ENCODE measurements at regions not wholly inside any gene's neighbourhood (a gene's known extent, or its start where the extent isn't known, plus 50 kb on each side); places are given as distances from the start of the nearest gene placed in this dataset.

- TF ChIP-seq POLR2AphosphoS5 (IDR thresholded peaks at IDR 0.05; ENCODE audit: low read depth, low read length) (no peak), POU2F2 (IDR thresholded peaks at IDR 0.05; ENCODE audit: low read depth, low read length) (no peak), TAF1 (IDR thresholded peaks at IDR 0.05; ENCODE audit: low read depth, low read length) (no peak), POLR2A (IDR thresholded peaks at IDR 0.05; ENCODE audit: low read depth, low read length) (no peak), PAX5 (IDR thresholded peaks at IDR 0.05; ENCODE audit: insufficient read depth, low read length, severe bottlenecking) (no peak), SPI1 (IDR thresholded peaks at IDR 0.05; ENCODE audit: low read depth, low read length) (no peak)
- FAIRE-seq (no peak), DNase-seq (ENCODE audit: insufficient read length, low spot score) (no peak)
Observed at GRCh38 chr2:111636905-111637304, 247.1 kb downstream of the ANAPC1 start.

GRCh38 chr2:111638274-111638877 lies 245.6 kb downstream of the ANAPC1 start:
- FAIRE-seq (no peak), DNase-seq (ENCODE audit: insufficient read length, low spot score) (no peak)
- no peak for TF ChIP-seq POLR2A (IDR thresholded peaks at IDR 0.05; ENCODE audit: low read depth, low read length)
- no peak for TF ChIP-seq PAX5 (IDR thresholded peaks at IDR 0.05; ENCODE audit: insufficient read depth, low read length, severe bottlenecking)
- TF ChIP-seq POU2F2 (IDR thresholded peaks at IDR 0.05; ENCODE audit: low read depth, low read length): no peak
- no peak for TF ChIP-seq SPI1 (IDR thresholded peaks at IDR 0.05; ENCODE audit: low read depth, low read length)
- TF ChIP-seq TAF1 (IDR thresholded peaks at IDR 0.05; ENCODE audit: low read depth, low read length): no peak
- TF ChIP-seq POLR2AphosphoS5 (IDR thresholded peaks at IDR 0.05; ENCODE audit: low read depth, low read length): no peak

- TF ChIP-seq TAF1 (IDR thresholded peaks at IDR 0.05; ENCODE audit: low read depth, low read length) (no peak), POU2F2 (IDR thresholded peaks at IDR 0.05; ENCODE audit: low read depth, low read length) (no peak), PAX5 (IDR thresholded peaks at IDR 0.05; ENCODE audit: insufficient read depth, low read length, severe bottlenecking) (no peak), SPI1 (IDR thresholded peaks at IDR 0.05; ENCODE audit: low read depth, low read length) (no peak), POLR2AphosphoS5 (IDR thresholded peaks at IDR 0.05; ENCODE audit: low read depth, low read length) (no peak), POLR2A (IDR thresholded peaks at IDR 0.05; ENCODE audit: low read depth, low read length) (no peak)
- DNase-seq (ENCODE audit: insufficient read length, low spot score): no peak
- FAIRE-seq: no peak
Observed at GRCh38 chr2:111640480-111640879, 243.5 kb downstream of the ANAPC1 start.

GRCh38 chr2:111642586-111643327 lies 241.2 kb downstream of the ANAPC1 start:
- TF ChIP-seq PAX5 (IDR thresholded peaks at IDR 0.05; ENCODE audit: insufficient read depth, low read length, severe bottlenecking) (no peak), POU2F2 (IDR thresholded peaks at IDR 0.05; ENCODE audit: low read depth, low read length) (no peak), POLR2AphosphoS5 (IDR thresholded peaks at IDR 0.05; ENCODE audit: low read depth, low read length) (no peak), SPI1 (IDR thresholded peaks at IDR 0.05; ENCODE audit: low read depth, low read length) (peak; percentile 51), TAF1 (IDR thresholded peaks at IDR 0.05; ENCODE audit: low read depth, low read length) (no peak)
- DNase-seq (ENCODE audit: insufficient read length, low spot score) (no peak), FAIRE-seq (no peak)

- no peak for FAIRE-seq
- TF ChIP-seq POLR2A (IDR thresholded peaks at IDR 0.05; ENCODE audit: low read depth, low read length): no peak
- no peak for TF ChIP-seq POLR2AphosphoS5 (IDR thresholded peaks at IDR 0.05; ENCODE audit: low read depth, low read length)
- TF ChIP-seq TAF1 (IDR thresholded peaks at IDR 0.05; ENCODE audit: low read depth, low read length): no peak
- TF ChIP-seq PAX5 (IDR thresholded peaks at IDR 0.05; ENCODE audit: insufficient read depth, low read length, severe bottlenecking): no peak
- DNase-seq (ENCODE audit: insufficient read length, low spot score): no peak
Observed at GRCh38 chr2:111643759-111644158, 240.2 kb downstream of the ANAPC1 start.

GRCh38 chr2:111647359-111647758 lies 236.6 kb downstream of the ANAPC1 start:
- DNase-seq (ENCODE audit: insufficient read length, low spot score) (no peak), FAIRE-seq (no peak)
- TF ChIP-seq POU2F2 (IDR thresholded peaks at IDR 0.05; ENCODE audit: low read depth, low read length): no peak
- TF ChIP-seq SPI1 (IDR thresholded peaks at IDR 0.05; ENCODE audit: low read depth, low read length): no peak
- TF ChIP-seq POLR2A (IDR thresholded peaks at IDR 0.05; ENCODE audit: low read depth, low read length): no peak
- TF ChIP-seq POLR2AphosphoS5 (IDR thresholded peaks at IDR 0.05; ENCODE audit: low read depth, low read length): no peak
- no peak for TF ChIP-seq PAX5 (IDR thresholded peaks at IDR 0.05; ENCODE audit: insufficient read depth, low read length, severe bottlenecking)
- no peak for TF ChIP-seq TAF1 (IDR thresholded peaks at IDR 0.05; ENCODE audit: low read depth, low read length)

- no peak for FAIRE-seq
- no peak for DNase-seq (ENCODE audit: insufficient read length, low spot score)
- TF ChIP-seq SPI1 (IDR thresholded peaks at IDR 0.05; ENCODE audit: low read depth, low read length) (no peak), TAF1 (IDR thresholded peaks at IDR 0.05; ENCODE audit: low read depth, low read length) (no peak), POU2F2 (IDR thresholded peaks at IDR 0.05; ENCODE audit: low read depth, low read length) (no peak), POLR2AphosphoS5 (IDR thresholded peaks at IDR 0.05; ENCODE audit: low read depth, low read length) (no peak), POLR2A (IDR thresholded peaks at IDR 0.05; ENCODE audit: low read depth, low read length) (no peak), PAX5 (IDR thresholded peaks at IDR 0.05; ENCODE audit: insufficient read depth, low read length, severe bottlenecking) (no peak)
Observed at GRCh38 chr2:111652038-111652437, 232.0 kb downstream of the ANAPC1 start.

- FAIRE-seq: no peak
- TF ChIP-seq SPI1 (IDR thresholded peaks at IDR 0.05; ENCODE audit: low read depth, low read length): no peak
- DNase-seq (ENCODE audit: insufficient read length, low spot score): no peak
Observed at GRCh38 chr2:111652681-111653080, 231.3 kb downstream of the ANAPC1 start.

GRCh38 chr2:111653103-111653624 lies 230.8 kb downstream of the ANAPC1 start:
- no peak for FAIRE-seq
- DNase-seq (ENCODE audit: insufficient read length, low spot score): no peak
- no peak for TF ChIP-seq SPI1 (IDR thresholded peaks at IDR 0.05; ENCODE audit: low read depth, low read length)
- no peak for TF ChIP-seq POLR2A (IDR thresholded peaks at IDR 0.05; ENCODE audit: low read depth, low read length)
- no peak for TF ChIP-seq POU2F2 (IDR thresholded peaks at IDR 0.05; ENCODE audit: low read depth, low read length)

- FAIRE-seq (no peak), DNase-seq (ENCODE audit: insufficient read length, low spot score) (no peak)
- no peak for TF ChIP-seq POLR2AphosphoS5 (IDR thresholded peaks at IDR 0.05; ENCODE audit: low read depth, low read length)
- TF ChIP-seq PAX5 (IDR thresholded peaks at IDR 0.05; ENCODE audit: insufficient read depth, low read length, severe bottlenecking): no peak
Observed at GRCh38 chr2:111653913-111654312, 230.1 kb downstream of the ANAPC1 start.

Measured in GM12891 (cell line).